IMR-90 (cell line): ENCODE measurements at regions not wholly inside any gene's neighbourhood (a gene's known extent, or its start where the extent isn't known, plus 50 kb on each side); places are given as distances from the start of the nearest gene placed in this dataset.

Experiments used
- ATAC-seq: fragments of 200-7000 bp; cut with Tn5 transposase; 2 replicates; pipeline ENCODE4 v1.9.1; 2020; ENCODE audit warnings: low read depth, mild to moderate bottlenecking, moderate library complexity
- BruUV-seq: library from RNA; stranded (reverse); fragments of 400-500 nt; replicated peaks from 2 replicates; lab custom pipeline; 2021; lab: Mats Ljungman, UMichigan
- CTCF ChIA-PET: fragments of 300-600 bp; formaldehyde crosslinking; extraction: SDS; loops from one replicate; lab custom pipeline; 2021; ENCODE audit warnings: antibody characterized with exemption; lab: Yijun Ruan, JAX
- POLR2A ChIA-PET: fragments of 300-600 bp; sonication (Branson Sonifier 250); formaldehyde crosslinking; loops from one replicate; lab custom pipeline; 2022; ENCODE audit warnings: antibody characterized with exemption; ENCODE audit not compliant: unreplicated experiment; lab: Charles Lee
- DNase-seq: peaks from one replicate; pipeline ENCODE4 v3.0.0; 2013
- H2AFZ ChIP-seq: replicated peaks from 2 replicates; pipeline ENCODE3; 2013; ENCODE audit warnings: low read length, mild to moderate bottlenecking; ENCODE audit not compliant: poor library complexity
- H2AK5ac ChIP-seq: 2 replicates; pipeline ENCODE4 v1.6.1; 2013; ENCODE audit warnings: low read depth, low read length, inconsistent platforms
- H2AK9ac ChIP-seq: replicated peaks from 2 replicates; pipeline ENCODE3; 2013; ENCODE audit warnings: mild to moderate bottlenecking, low read depth, low read length, moderate library complexity; ENCODE audit not compliant: poor library complexity
- H2BK120ac ChIP-seq: 2 replicates; pipeline ENCODE4 v1.6.1; 2013; ENCODE audit warnings: low read depth, low read length, inconsistent platforms
- H2BK15ac ChIP-seq: 3 replicates; pipeline ENCODE4 v1.6.1; 2013; ENCODE audit warnings: low read depth, low read length, inconsistent platforms
- H2BK20ac ChIP-seq: 2 replicates; pipeline ENCODE4 v1.6.1; 2013; ENCODE audit warnings: low read depth, mild to moderate bottlenecking, inconsistent platforms, low read length, moderate library complexity
- H2BK5ac ChIP-seq: 2 replicates; pipeline ENCODE4 v1.6.1; 2013; ENCODE audit warnings: mild to moderate bottlenecking, low read depth, low read length, inconsistent platforms; ENCODE audit not compliant: poor library complexity, severe bottlenecking
- H3K14ac ChIP-seq: replicated peaks from 2 replicates; pipeline ENCODE4 v1.6.1; 2013; ENCODE audit warnings: low read depth, low read length, inconsistent platforms
- H3K18ac ChIP-seq: 2 replicates; pipeline ENCODE4 v1.6.1; 2013; ENCODE audit warnings: low read depth, low read length, control low read depth
- H3K23ac ChIP-seq: 2 replicates; pipeline ENCODE4 v1.6.1; 2013; ENCODE audit warnings: low read depth, low read length, inconsistent platforms
- H3K27ac ChIP-seq: 2 replicates; pipeline ENCODE4 v1.5.1; 2013; ENCODE audit warnings: mild to moderate bottlenecking, control low read depth, low read length; ENCODE audit not compliant: insufficient read depth
- H3K27me3 ChIP-seq: 2 replicates; pipeline ENCODE4 v1.6.1; 2013; ENCODE audit warnings: low read length; ENCODE audit not compliant: control insufficient read depth, insufficient read depth
- H3K36me3 ChIP-seq: 2 replicates; pipeline ENCODE4 v1.6.1; 2013; ENCODE audit warnings: low read length, mixed read lengths; ENCODE audit not compliant: control insufficient read depth, insufficient read depth
- H3K4ac ChIP-seq: 2 replicates; pipeline ENCODE4 v1.6.1; 2013; ENCODE audit warnings: low read depth, low read length, inconsistent platforms
- H3K4me1 ChIP-seq: 2 replicates; pipeline ENCODE4 v1.6.1; 2013; ENCODE audit warnings: low read length, mixed read lengths; ENCODE audit not compliant: control insufficient read depth, insufficient read depth
- H3K4me2 ChIP-seq: 2 replicates; pipeline ENCODE4 v1.6.1; 2013; ENCODE audit warnings: low read depth, mild to moderate bottlenecking, control low read depth, low read length, moderate library complexity
- H3K4me3 ChIP-seq: 2 replicates; pipeline ENCODE4 v1.5.1; 2013; ENCODE audit warnings: low read depth, mild to moderate bottlenecking, control low read depth, low read length, moderate library complexity; ENCODE audit not compliant: insufficient read depth
- H3K56ac ChIP-seq: 2 replicates; pipeline ENCODE4 v1.6.1; 2013; ENCODE audit warnings: low read length, inconsistent platforms; ENCODE audit not compliant: insufficient read depth; ENCODE audit errors: extremely low read depth
- H3K79me1 ChIP-seq, 2 experiments: 2 replicates each; pipeline ENCODE4 v1.6.1; 2013; ENCODE audit warnings: low read length in 2 of 2, inconsistent platforms in 1 of 2, low read depth in 1 of 2
- H3K9ac ChIP-seq: 2 replicates; pipeline ENCODE4 v1.6.1; 2013; ENCODE audit warnings: low read depth, low read length, control low read depth
- H3K9me1 ChIP-seq: 2 replicates; pipeline ENCODE4 v1.6.1; 2013; ENCODE audit warnings: low read length, inconsistent platforms; ENCODE audit not compliant: insufficient read depth
- H3K9me3 ChIP-seq: 2 replicates; pipeline ENCODE4 v1.6.1; 2013; ENCODE audit warnings: low read length; ENCODE audit not compliant: control insufficient read depth, insufficient read depth
- H4K20me1 ChIP-seq: 2 replicates; pipeline ENCODE4 v1.6.1; 2013; ENCODE audit warnings: low read length, inconsistent platforms; ENCODE audit not compliant: insufficient read depth
- H4K5ac ChIP-seq: 2 replicates; pipeline ENCODE4 v1.6.1; 2013; ENCODE audit warnings: mild to moderate bottlenecking, low read depth, low read length, control low read depth
- H4K8ac ChIP-seq, 2 experiments: 2 replicates each; pipeline ENCODE4 v1.6.1; 2013; ENCODE audit warnings: low read depth in 2 of 2, low read length in 2 of 2, control low read depth in 1 of 2, inconsistent platforms in 1 of 2
- H4K91ac ChIP-seq: 2 replicates; pipeline ENCODE4 v1.6.1; 2013; ENCODE audit warnings: low read depth, low read length, inconsistent platforms; ENCODE audit not compliant: insufficient read depth
- BHLHE40 ChIP-seq: fragments of 150-350 bp; IDR thresholded peaks from 2 replicates; pipeline ENCODE4 v1.6.1; 2016; ENCODE audit warnings: mild to moderate bottlenecking, low read depth, low read length
- CEBPB ChIP-seq: IDR thresholded peaks from 2 replicates; pipeline ENCODE4 v1.6.1; 2012; ENCODE audit warnings: low read depth, low read length, improper control_type of control experiment
- CHD1 ChIP-seq: IDR thresholded peaks from 2 replicates; pipeline ENCODE4 v1.6.1; 2012; ENCODE audit warnings: low read depth, low read length, improper control_type of control experiment
- ELK1 ChIP-seq: fragments of 150-350 bp; IDR thresholded peaks from 2 replicates; pipeline ENCODE4 v1.6.1; 2016; ENCODE audit warnings: low read depth, mild to moderate bottlenecking, low read length, moderate library complexity, borderline replicate concordance
- FOS ChIP-seq: fragments of 150-350 bp; IDR thresholded peaks from 2 replicates; pipeline ENCODE4 v1.6.1; 2016; ENCODE audit warnings: low read depth, low read length
- MAFK ChIP-seq: IDR thresholded peaks from 2 replicates; pipeline ENCODE4 v1.6.1; 2012; ENCODE audit warnings: low read depth, low read length, improper control_type of control experiment
- MAZ ChIP-seq: IDR thresholded peaks from 2 replicates; pipeline ENCODE4 v1.6.1; 2012; ENCODE audit warnings: low read depth, mild to moderate bottlenecking, low read length, improper control_type of control experiment, moderate library complexity, borderline replicate concordance
- MXI1 ChIP-seq: IDR thresholded peaks from 2 replicates; pipeline ENCODE4 v1.6.1; 2012; ENCODE audit warnings: low read depth, mild to moderate bottlenecking, low read length, moderate library complexity, borderline replicate concordance
- NFE2L2 ChIP-seq: fragments of 150-350 bp; IDR thresholded peaks from 2 replicates; pipeline ENCODE4 v1.6.1; 2016; ENCODE audit warnings: low read depth, mild to moderate bottlenecking, low read length
- POLR2A ChIP-seq: IDR thresholded peaks from 2 replicates; pipeline ENCODE4 v1.6.1; 2012; ENCODE audit warnings: mild to moderate bottlenecking, low read depth, low read length
- RAD21 ChIP-seq: IDR thresholded peaks from 2 replicates; pipeline ENCODE4 v1.6.1; 2012; ENCODE audit warnings: low read length, improper control_type of control experiment
- RCOR1 ChIP-seq: IDR thresholded peaks from 2 replicates; pipeline ENCODE4 v1.6.1; 2012; ENCODE audit warnings: mild to moderate bottlenecking, low read length, improper control_type of control experiment; ENCODE audit not compliant: insufficient replicate concordance
- RFX5 ChIP-seq: IDR thresholded peaks from 2 replicates; pipeline ENCODE4 v1.8.0; 2012; ENCODE audit warnings: low read depth, mild to moderate bottlenecking, low read length, moderate library complexity
- SMC3 ChIP-seq: fragments of 150-350 bp; IDR thresholded peaks from 2 replicates; pipeline ENCODE4 v1.6.1; 2016; ENCODE audit warnings: low read depth, mild to moderate bottlenecking, antibody characterized with exemption, low read length, moderate library complexity
- USF2 ChIP-seq: fragments of 150-350 bp; IDR thresholded peaks from 2 replicates; pipeline ENCODE4 v1.6.1; 2017; ENCODE audit warnings: mild to moderate bottlenecking, antibody characterized with exemption, low read length, low read depth
- WGBS, 2 experiments: methylation state at CpG; one replicate each; pipeline versions ENCODE4 v1.1.5 to v1.1.7; 2013; ENCODE audit warnings: missing lambda C conversion rate in 2 of 2; ENCODE audit not compliant: insufficient read length in 1 of 2; ENCODE audit errors: extremely low coverage in 2 of 2; 5-methylcytosine and 5-hydroxymethylcytosine counted together
- dilution Hi-C: fragments of 300-500 bp; cut with HindIII; formaldehyde crosslinking; loops from one replicate; pipeline ENCODE4 v1.14.3; 2018; ENCODE audit warnings: low sequenced_read_pairs; ENCODE audit not compliant: unreplicated experiment
- in situ Hi-C: fragments of 300-500 bp; cut with MboI; formaldehyde crosslinking; loops from 3 replicates; pipeline ENCODE4 v1.14.3; 2019; ENCODE audit warnings: low sequenced_read_pairs, inconsistent platforms, mixed read lengths
- intact Hi-C: fragments of 100-400 bp; cut with micrococcal nuclease; formaldehyde crosslinking; loops from 2 replicates; pipeline ENCODE4 v1.10.0; 2022

- H3K9me1 ChIP-seq = 0 out of 2 replicates have a peak, but pooled peaks cover 4% of the 10 kb centered on the region
- H3K79me1 ChIP-seq = no peaks in the 10 kb centered on the region
- H2BK20ac ChIP-seq = no peak overlapping the region
- H2BK5ac ChIP-seq = no peak overlapping the region
- H3K9ac ChIP-seq = no peak overlapping the region
- in situ Hi-C loops = no loop called here
- intact Hi-C loops = no loop called here
- H4K5ac ChIP-seq = no peak overlapping the region
- no peak overlapping the region for H2BK120ac ChIP-seq
- no peaks in the 10 kb centered on the region for H3K27me3 ChIP-seq
- H2BK15ac ChIP-seq = no peak overlapping the region
- DNase-seq (no peak), ATAC-seq (no peak)
- no peak overlapping the region for H3K4ac ChIP-seq
- H4K8ac ChIP-seq = no peak overlapping the region
- H3K36me3 ChIP-seq = no peaks in the 10 kb centered on the region
- H3K4me3 ChIP-seq = no peak overlapping the region
- no peak overlapping the region for H3K14ac ChIP-seq
- dilution Hi-C loops = no loop called here
- WGBS, 2 experiments = no CpG with 5 or more reads among the region's 6 CpGs
- no peak overlapping the region for H3K18ac ChIP-seq
- ChIA-PET POLR2A (no interaction called here), CTCF (no interaction called here)
- no peak overlapping the region for H2AK9ac ChIP-seq
- H2AFZ ChIP-seq = no peak overlapping the region
- no peak overlapping the region for H3K27ac ChIP-seq
- no peak overlapping the region for H4K91ac ChIP-seq
- H4K20me1 ChIP-seq = no peaks in the 10 kb centered on the region
- BruUV-seq = no TSS peak
- no peak overlapping the region for H3K23ac ChIP-seq
- no peaks in the 10 kb centered on the region; the same call in 1 of the 2 replicates for H3K4me1 ChIP-seq
- no peak overlapping the region for H3K4me2 ChIP-seq
- H3K56ac ChIP-seq = no peak overlapping the region
- no peak for TF ChIP-seq CHD1
- TF ChIP-seq POLR2A = no peak
- TF ChIP-seq RCOR1 = no peak
- TF ChIP-seq CEBPB = no peak
- TF ChIP-seq SMC3 = no peak
- no peak for TF ChIP-seq NFE2L2
- TF ChIP-seq MAFK = no peak
- TF ChIP-seq USF2 = no peak
- no peak for TF ChIP-seq RFX5
- no peak for TF ChIP-seq FOS
- TF ChIP-seq RAD21 = no peak
- no peak for TF ChIP-seq ELK1
- no peak for TF ChIP-seq BHLHE40
- no peak for TF ChIP-seq MAZ
- no peak for TF ChIP-seq MXI1
- no peak overlapping the region for H2AK5ac ChIP-seq
- no peaks in the 10 kb centered on the region for H3K9me3 ChIP-seq
Measured at GRCh38 chr11:15697437-15698236, 582.9 kb downstream of the INSC start.
